Activated CD8-positive, alpha-beta memory T cell treated with anti-CD3 and anti-CD28 coated beads for 36 hours (primary cell): ENCODE measurements at regions not wholly inside any gene's neighbourhood (a gene's known extent, or its start where the extent isn't known, plus 50 kb on each side); places are given as distances from the start of the nearest gene placed in this dataset.

Experiments used
- CTCF ChIA-PET: fragments of 350-600 bp; sonication (Branson Sonifier 250); formaldehyde crosslinking; loops from one replicate; lab custom pipeline; 2021; ENCODE audit warnings: antibody characterized with exemption; lab: Charles Lee
- POLR2A ChIA-PET: fragments of 350-600 bp; sonication (Branson Sonifier 250); formaldehyde crosslinking; loops from one replicate; lab custom pipeline; 2021; ENCODE audit warnings: antibody characterized with exemption; lab: Charles Lee

DNA sequence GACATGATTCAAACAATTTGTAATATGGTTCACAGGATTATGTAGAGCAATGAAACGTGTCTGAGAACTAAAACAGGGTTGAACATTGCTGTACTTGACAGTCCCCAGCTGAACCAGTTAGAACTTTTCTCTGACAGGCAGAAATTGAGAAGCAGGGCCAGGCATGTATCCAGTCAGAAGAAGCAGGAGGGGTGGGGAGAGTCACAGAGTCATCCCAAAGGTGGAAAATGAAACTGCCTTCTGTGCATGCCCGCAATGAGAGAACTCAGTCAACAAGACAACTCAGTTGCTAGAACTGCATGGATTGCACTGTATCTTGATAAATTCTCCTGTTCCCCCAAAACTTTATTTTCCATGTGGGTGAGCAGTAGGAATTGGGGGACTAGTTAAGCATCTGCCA lies 72.9 kb upstream of the PRLR start:
- ChIA-PET POLR2A (no interaction called here), CTCF (interaction anchor here (0.6 kb wide), 1 partner anchor 57 kb away, joined by 3 read pairs; no protein-coding TSS in a partner anchor)

DNA sequence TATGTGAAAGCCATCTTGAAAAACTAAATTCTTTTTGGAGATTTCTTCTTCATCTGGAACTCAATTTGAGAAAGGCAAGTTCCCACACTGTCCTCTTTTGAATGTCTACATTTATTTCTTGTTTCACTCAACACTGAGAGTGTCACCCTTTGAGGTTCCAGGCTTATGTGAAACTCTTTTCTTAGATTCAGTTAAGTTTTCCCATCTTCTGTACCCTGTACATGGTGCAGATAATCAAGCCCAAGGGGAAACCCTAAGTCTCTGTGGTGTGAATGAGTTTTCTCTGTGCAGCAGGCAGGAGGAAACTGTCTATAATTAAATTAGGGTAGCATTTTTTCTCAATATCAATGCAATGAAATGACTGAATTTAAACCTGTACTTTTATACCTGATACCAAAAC lies 72.3 kb upstream of the PRLR start:
- ChIA-PET CTCF (no interaction called here), POLR2A (no interaction called here)

DNA sequence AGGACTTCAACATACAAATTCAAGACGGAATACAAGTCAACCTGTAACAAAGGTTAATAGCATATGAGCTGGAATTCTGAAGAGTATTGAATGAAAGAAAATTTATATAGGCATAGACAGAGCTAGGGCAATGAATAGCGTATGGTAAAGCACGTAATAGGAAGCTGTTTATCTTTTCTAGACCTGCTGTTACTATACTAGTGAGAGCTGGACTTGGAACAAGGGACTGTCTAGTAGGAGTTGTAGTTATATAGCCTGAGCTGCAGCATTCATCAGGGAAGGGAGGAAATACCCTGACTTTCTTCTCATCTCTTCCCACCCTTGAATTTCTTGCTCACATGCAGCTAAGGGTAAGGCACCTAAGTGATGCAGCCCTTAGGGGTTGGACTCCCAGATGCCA lies 67.5 kb upstream of the PRLR start:
- ChIA-PET POLR2A (no interaction called here), CTCF (no interaction called here)

DNA sequence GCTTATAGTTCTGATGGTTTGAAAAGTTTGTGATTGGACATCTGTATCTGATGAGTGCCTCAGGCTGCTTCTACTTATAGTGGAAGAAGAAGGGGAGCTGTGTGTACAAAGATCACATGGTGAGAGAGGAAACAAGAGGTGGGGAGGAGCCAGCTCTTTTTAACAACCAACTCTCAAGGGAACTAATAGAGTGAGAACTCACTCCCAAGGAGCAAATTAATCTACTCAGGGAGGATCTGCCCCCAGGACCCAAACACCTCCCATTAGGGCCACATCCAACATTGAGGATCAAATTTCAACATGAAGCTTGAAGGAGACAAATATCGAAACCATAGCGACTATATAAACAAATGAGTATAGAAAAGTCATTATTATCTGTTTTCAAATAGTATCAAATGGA lies 64.7 kb upstream of the PRLR start:
- ChIA-PET POLR2A (no interaction called here), CTCF (interaction anchor here (0.6 kb wide), 1 partner anchor 64 kb away, joined by 3 read pairs; no protein-coding TSS in a partner anchor)

DNA sequence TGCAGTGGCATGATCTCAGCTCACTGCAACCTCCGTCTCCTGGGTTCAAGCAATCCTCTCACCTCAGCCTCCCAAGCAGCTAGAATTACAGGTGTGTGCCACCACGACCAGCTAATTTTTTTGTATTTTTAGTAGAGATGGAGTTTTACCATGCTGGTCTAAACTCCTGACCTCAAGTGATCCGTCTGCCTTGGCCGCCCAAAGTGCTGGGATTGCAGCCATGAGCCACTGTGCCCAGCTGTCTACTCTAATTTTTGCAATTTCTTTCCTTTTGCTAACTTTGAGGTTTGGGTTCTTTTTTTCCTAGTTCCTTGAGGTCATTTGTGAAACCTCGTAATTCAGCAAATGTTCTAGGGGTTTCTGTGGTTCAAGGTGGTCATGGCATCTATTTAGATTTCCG lies 63.7 kb upstream of the PRLR start:
- POLR2A ChIA-PET = no interaction called here
- CTCF ChIA-PET = no interaction called here

DNA sequence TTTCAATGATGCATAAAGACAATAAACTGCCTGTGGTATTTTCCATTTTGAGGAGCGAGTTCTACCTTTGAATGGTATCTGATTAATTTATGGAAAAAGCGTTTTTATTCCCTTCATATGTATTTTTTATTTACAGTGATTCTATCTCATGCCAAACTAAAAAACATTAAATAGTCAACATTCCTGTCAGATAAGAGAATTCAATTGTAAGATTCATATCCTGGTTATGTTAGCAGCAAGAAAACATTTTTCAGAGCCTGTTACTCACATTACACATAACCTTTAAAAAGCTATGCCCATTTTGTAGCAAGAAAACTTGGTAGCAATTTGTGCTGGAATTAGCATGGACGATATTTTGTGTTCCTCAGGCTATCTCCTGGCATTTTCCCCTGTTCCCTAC lies 55.1 kb upstream of the PRLR start:
- CTCF ChIA-PET = no interaction called here

DNA sequence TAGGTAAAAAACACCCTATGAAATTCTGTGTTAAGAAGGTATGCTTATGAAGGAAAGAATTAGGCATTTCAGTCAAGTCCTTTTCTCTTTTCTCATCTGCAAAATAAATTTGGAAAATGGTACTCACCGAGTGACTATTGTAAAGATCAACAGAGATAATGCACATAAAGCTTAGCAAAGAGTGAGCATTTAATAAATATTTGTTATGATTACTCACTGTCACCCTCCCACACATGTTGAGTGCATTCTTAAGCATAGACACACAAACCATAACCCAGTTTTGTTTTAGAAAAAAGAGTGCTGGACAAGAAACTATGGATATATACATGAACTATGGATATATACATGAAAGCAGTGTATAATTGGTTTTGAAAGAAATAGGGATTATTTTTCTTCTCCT lies 54.7 kb upstream of the PRLR start:
- CTCF ChIA-PET = no interaction called here

More for the DNA sequence above, 55.1 kb upstream of the PRLR start:
- POLR2A ChIA-PET = no interaction called here

DNA sequence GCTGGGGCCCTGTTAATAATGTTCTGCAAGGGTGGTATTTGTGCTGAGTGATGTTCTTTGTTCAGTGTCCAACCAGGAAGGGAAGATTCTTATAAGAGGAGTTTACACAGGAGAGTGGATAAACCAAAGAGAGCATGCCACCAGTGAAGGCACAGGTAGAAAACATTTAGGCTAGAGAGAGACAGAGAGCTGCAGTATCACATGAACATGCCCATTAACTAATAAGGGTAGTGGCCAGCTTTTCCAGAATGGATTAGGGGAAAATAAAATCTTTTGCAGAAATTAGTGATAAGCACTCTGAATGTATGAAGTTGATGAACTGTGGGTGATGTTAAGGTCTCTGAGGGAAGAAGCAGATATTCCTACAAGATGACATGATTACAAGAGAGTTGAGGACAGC lies 54.1 kb upstream of the PRLR start:
- POLR2A ChIA-PET = no interaction called here
- CTCF ChIA-PET = no interaction called here

More for the DNA sequence above, 54.7 kb upstream of the PRLR start:
- POLR2A ChIA-PET = no interaction called here

DNA sequence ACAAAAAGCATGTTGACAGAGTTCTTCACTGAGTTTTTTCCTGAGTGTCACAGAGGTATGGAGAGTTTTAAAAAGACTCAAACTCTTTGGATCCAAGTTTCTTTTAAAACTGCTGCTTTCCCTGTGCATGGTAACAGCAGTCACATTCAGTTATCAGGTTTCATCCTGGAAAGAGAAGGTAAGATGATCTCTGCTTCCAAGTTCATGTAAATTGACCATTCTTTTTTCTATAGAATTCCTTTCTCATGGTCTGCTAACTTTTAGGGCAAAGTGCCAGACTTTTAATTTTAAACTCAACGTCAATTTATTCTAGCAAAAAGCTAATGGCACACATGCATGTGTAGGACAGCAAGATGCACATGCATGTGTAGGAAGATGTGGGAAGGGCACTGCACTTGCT lies 52.5 kb upstream of the PRLR start:
- CTCF ChIA-PET = no interaction called here
- POLR2A ChIA-PET = no interaction called here

DNA sequence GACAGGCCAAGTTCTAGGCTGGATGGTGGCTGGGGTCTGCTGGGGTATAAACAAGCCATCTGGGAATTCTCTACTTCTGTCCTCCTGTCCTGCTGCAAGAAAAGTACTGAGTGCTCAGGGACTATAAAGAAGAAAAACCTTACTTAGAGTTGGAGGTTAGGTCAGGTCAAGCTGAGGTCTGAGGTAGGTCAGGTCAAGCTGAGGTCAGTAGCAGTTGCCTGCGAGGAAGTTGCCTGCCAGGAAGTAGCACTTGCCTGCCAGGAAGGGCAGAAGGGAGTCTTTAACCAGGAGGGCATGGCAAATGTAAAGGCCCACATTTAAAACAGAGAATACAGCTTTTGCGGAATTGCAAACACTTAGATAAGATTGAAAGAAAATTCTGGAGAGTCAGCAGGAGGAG lies 51.3 kb upstream of the PRLR start:
- ChIA-PET POLR2A (no interaction called here), CTCF (no interaction called here)
